Central memory CD4-positive, alpha-beta T cell (primary cell): ENCODE measurements at regions not wholly inside any gene's neighbourhood (a gene's known extent, or its start where the extent isn't known, plus 50 kb on each side); places are given as distances from the start of the nearest gene placed in this dataset.

Experiments used
- DNase-seq: peaks from one replicate; pipeline ENCODE4 v3.0.0; 2022

GRCh38 chr3:101172516-101172915 lies 147.9 kb downstream of the IMPG2 start:
- DNase-seq: no peak

- DNase-seq: no peak
These were observed 148.6 kb downstream of the IMPG2 start for GRCh38 chr3:101171681-101172191.

- DNase-seq: no peak
These were observed 149.4 kb downstream of the IMPG2 start for GRCh38 chr3:101170806-101171558.

GRCh38 chr3:101170062-101170771 lies 150.2 kb downstream of the IMPG2 start:
- no peak for DNase-seq

GRCh38 chr3:101169516-101169915 lies 150.9 kb downstream of the IMPG2 start:
- no peak for DNase-seq

GRCh38 chr3:101167376-101167775 lies 153.0 kb downstream of the IMPG2 start:
- DNase-seq: no peak

- no peak for DNase-seq
These were observed 154.2 kb downstream of the IMPG2 start for GRCh38 chr3:101166150-101166549.

GRCh38 chr3:101163554-101163953 lies 156.8 kb downstream of the IMPG2 start:
- DNase-seq: no peak

- DNase-seq: no peak
These were observed 160.9 kb downstream of the IMPG2 start for GRCh38 chr3:101159478-101159877.

GRCh38 chr3:101158374-101158773 lies 162.0 kb downstream of the IMPG2 start:
- no peak for DNase-seq

GRCh38 chr3:101156787-101157345 lies 163.5 kb downstream of the IMPG2 start:
- no peak for DNase-seq

- no peak for DNase-seq
These were observed 162.6 kb upstream of the ABI3BP start for GRCh38 chr3:101155825-101156224.

- DNase-seq: no peak
These were observed 161.2 kb upstream of the ABI3BP start for GRCh38 chr3:101154401-101154800.

- no peak for DNase-seq
These were observed 158.2 kb upstream of the ABI3BP start for GRCh38 chr3:101151286-101151913.

- no peak for DNase-seq
These were observed 157.3 kb upstream of the ABI3BP start for GRCh38 chr3:101150504-101150903.

- DNase-seq: no peak
These were observed 156.5 kb upstream of the ABI3BP start for GRCh38 chr3:101149707-101150106.

GRCh38 chr3:101149251-101149650 lies 156.0 kb upstream of the ABI3BP start:
- no peak for DNase-seq

- DNase-seq: no peak
These were observed 154.8 kb upstream of the ABI3BP start for GRCh38 chr3:101148001-101148400.

- DNase-seq: no peak
These were observed 153.7 kb upstream of the ABI3BP start for GRCh38 chr3:101146946-101147345.

- DNase-seq: no peak
These were observed 150.9 kb upstream of the ABI3BP start for GRCh38 chr3:101144105-101144504.

- DNase-seq: no peak
These were observed 149.8 kb upstream of the ABI3BP start for GRCh38 chr3:101143012-101143411.

GRCh38 chr3:101142160-101142559 lies 148.9 kb upstream of the ABI3BP start:
- DNase-seq: no peak

- DNase-seq: no peak
These were observed 147.9 kb upstream of the ABI3BP start for GRCh38 chr3:101141135-101141534.
